ENCODE measurements at regions not wholly inside any gene's neighbourhood (a gene's known extent, or its start where the extent isn't known, plus 50 kb on each side); places are given as distances from the start of the nearest gene placed in this dataset.

DNA sequence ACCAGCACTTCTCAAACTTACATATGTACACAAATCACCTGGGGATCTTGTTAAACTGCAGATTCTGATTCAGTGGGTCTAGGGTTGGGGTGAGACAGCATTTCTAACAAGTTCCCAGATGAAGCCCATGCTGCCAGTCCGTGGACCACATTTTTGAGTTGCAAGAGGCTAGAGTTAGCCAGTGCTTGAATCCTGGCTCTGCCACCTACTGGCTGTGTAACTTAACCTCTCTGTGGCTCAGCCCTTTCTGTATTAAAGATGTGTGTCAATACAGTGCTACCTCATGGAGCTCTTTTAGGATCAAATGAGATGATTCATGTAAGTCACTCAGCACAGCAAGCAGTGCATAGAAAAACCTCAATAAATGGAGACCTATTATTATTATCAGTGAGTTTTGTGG is 90.2 kb upstream of the ISX start:
- TF ChIP-seq, protein P1, sequence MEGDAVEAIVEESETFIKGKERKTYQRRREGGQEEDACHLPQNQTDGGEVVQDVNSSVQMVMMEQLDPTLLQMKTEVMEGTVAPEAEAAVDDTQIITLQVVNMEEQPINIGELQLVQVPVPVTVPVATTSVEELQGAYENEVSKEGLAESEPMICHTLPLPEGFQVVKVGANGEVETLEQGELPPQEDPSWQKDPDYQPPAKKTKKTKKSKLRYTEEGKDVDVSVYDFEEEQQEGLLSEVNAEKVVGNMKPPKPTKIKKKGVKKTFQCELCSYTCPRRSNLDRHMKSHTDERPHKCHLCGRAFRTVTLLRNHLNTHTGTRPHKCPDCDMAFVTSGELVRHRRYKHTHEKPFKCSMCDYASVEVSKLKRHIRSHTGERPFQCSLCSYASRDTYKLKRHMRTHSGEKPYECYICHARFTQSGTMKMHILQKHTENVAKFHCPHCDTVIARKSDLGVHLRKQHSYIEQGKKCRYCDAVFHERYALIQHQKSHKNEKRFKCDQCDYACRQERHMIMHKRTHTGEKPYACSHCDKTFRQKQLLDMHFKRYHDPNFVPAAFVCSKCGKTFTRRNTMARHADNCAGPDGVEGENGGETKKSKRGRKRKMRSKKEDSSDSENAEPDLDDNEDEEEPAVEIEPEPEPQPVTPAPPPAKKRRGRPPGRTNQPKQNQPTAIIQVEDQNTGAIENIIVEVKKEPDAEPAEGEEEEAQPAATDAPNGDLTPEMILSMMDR (IDR thresholded peaks at IDR 0.05), result no peak
- no peaks in the 10 kb centered on the region for H3K36me3 ChIP-seq
- no peak for DNase-seq (ENCODE audit: low spot score)
- no peak overlapping the region for H3K27ac ChIP-seq
- H3K4me3 ChIP-seq, result no peak overlapping the region
- H3K9me3 ChIP-seq, result no peaks in the 10 kb centered on the region
- H3K4me1 ChIP-seq, result no peaks in the 10 kb centered on the region
- no peaks in the 10 kb centered on the region for H3K27me3 ChIP-seq

DNA sequence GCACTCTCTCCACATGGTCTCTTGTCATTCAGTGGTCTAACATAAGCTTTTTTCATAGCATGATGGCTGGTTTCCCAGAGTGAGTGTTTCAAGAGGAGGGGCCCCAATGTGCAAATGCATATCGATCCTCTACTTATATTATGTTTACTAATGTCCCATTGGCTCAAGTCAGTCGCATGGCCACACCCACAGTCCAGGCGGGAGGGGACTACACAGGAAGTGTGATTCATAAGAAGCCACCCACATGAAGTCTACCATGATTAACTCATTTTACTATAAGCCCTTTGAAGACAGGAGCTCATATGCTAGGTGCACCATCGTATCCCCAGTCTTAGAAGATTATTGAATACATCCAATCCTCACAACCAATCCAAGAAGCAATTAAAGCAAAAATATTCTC is 89.5 kb upstream of the ISX start:
- no peak for DNase-seq (ENCODE audit: low spot score)
- H3K4me3 ChIP-seq, result no peak overlapping the region
- H3K36me3 ChIP-seq, result no peaks in the 10 kb centered on the region
- no peaks in the 10 kb centered on the region for H3K4me1 ChIP-seq
- H3K9me3 ChIP-seq, result no peaks in the 10 kb centered on the region
- no peaks in the 10 kb centered on the region for H3K27me3 ChIP-seq
- H3K27ac ChIP-seq, result no peak overlapping the region
- TF ChIP-seq, protein P1 (IDR thresholded peaks at IDR 0.05), result no peak

DNA sequence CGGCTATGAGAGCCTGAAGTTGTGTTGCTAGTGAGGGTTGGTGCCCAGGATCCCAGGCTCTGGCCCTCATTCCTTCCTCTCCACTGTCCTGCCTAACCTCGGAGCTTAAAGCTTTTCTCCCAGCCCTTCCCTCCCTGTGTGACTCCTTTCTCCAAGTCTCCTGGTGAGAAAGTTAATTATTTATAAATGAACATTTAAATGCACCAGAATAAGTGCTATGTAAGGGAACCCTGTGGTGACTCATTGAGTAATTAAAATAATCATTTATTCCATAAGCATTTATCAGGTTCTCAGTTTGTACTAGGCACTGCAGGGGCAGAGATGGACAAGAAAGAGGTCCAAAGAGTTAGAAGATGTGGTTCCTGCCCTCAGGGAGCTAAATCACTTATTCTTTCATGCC is 89.1 kb upstream of the ISX start:
- Histone ChIP-seq H3K27ac (no peak overlapping the region), H3K4me1 (no peaks in the 10 kb centered on the region), H3K4me3 (no peak overlapping the region), H3K36me3 (no peaks in the 10 kb centered on the region), H3K9me3 (no peaks in the 10 kb centered on the region), H3K27me3 (no peaks in the 10 kb centered on the region)
- TF ChIP-seq, protein P1 (IDR thresholded peaks at IDR 0.05), result no peak
- no peak for DNase-seq (ENCODE audit: low spot score)

DNA sequence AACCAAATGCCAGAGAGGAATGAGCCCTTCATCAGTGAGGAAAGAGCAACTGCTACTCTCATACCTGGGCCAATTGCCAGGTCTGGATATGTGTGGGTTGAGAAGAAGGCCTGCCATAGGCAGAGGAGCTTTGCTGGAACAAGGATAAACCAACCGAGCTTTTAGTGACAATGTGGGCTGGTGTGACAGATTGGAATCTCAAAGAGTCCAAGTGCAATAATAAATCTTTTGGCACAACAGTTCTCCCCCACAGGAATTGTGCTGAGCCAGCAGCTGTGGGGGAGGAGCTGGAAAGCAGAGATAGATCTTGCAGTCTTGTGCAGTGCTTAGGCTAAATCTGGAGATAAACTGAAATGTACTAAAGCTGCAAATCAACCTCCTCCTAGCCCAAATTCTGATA is 79.4 kb upstream of the ISX start:
- no peak overlapping the region for H3K27ac ChIP-seq
- no peaks in the 10 kb centered on the region for H3K4me1 ChIP-seq
- DNase-seq (ENCODE audit: low spot score), result no peak
- H3K9me3 ChIP-seq, result peaks cover 6 to 31% of the 10 kb centered on the region in 2 donors
- no peaks in the 10 kb centered on the region for H3K36me3 ChIP-seq
- TF ChIP-seq, protein P1 (IDR thresholded peaks at IDR 0.05), result no peak
- no peaks in the 10 kb centered on the region for H3K27me3 ChIP-seq
- H3K4me3 ChIP-seq, result no peak overlapping the region

DNA sequence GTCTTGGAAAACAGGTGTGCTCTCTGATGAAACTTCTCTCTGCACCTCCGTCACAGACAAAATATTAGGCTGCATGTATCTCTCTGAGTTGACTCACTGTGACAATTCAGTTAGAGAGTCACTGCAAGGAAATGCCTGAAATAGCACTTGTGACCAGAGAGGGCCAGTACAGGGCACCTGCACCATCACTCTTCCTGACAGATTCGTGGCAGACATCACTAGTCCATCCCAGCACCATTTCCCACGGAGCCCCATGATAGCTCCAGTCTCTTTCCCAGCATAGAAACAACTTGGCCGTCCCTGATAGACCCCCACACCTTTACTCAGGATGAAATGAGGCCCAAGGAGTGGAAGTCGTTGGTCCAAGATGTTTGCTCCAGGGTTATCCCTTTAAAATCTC is 73.3 kb upstream of the ISX start:
- Histone ChIP-seq H3K36me3 (no peaks in the 10 kb centered on the region), H3K4me3 (no peak overlapping the region), H3K9me3 (peaks cover 0 to 14% of the 10 kb centered on the region in 2 donors), H3K27me3 (no peaks in the 10 kb centered on the region), H3K27ac (no peak overlapping the region), H3K4me1 (no peaks in the 10 kb centered on the region)
- TF ChIP-seq, protein P1 (IDR thresholded peaks at IDR 0.05), result no peak
- no peak for DNase-seq (ENCODE audit: low spot score)

DNA sequence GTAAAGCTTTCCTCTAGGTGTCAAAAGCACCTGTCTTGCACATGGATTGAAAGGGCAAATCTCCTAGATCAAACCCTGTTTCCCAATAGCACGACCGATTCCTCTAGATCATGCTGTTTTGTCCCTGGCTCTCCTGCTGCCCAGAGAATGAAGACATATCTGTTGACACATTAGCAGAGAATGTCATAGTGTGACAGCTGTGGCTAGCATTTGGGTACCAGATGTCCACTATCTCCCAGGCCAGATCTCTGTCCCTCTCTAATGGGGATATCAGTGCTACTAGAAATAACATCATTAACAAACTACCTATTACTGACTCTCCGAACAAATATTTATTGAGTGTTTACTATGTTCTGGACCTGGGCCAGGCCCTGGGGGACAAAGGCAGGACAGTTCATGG is 72.4 kb upstream of the ISX start:
- Histone ChIP-seq H3K4me1 (no peaks in the 10 kb centered on the region), H3K36me3 (no peaks in the 10 kb centered on the region), H3K9me3 (peaks cover 0 to 6% of the 10 kb centered on the region in 2 donors), H3K27me3 (no peaks in the 10 kb centered on the region), H3K4me3 (no peak overlapping the region), H3K27ac (no peak overlapping the region)
- no peak for DNase-seq (ENCODE audit: low spot score)
- TF ChIP-seq, protein P1 (IDR thresholded peaks at IDR 0.05), result no peak

Data from right atrium auricular region (tissue), 2 donors.